ENCODE measurements at regions not wholly inside any gene's neighbourhood (a gene's known extent, or its start where the extent isn't known, plus 50 kb on each side); places are given as distances from the start of the nearest gene placed in this dataset.

DNA sequence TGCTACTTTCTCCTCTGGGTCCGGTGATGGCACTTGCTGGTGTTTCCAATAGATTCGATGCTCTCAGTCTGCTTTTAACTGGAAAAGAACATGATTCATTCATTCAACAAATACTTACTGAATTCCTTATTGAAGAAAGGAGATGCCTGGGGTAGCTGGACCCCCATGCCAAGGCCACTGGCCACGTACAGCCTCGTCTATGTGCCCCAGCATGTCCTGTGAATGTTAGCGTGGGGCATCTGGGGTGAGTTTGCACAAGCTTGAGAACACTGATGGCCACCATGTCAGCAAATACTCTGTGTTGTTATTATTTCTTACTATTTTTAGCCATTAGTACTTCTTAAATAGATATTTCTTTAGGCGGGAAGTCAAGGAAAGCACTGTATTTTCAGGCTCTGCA, 112.0 kb upstream of the OXGR1 start:
- Histone ChIP-seq H3K4me1 (replicated peaks in 1 of 4; ENCODE audit: control insufficient read depth in 3 of 4, insufficient read depth in 4 of 4, low read length in 3 of 4) (no peaks in the 10 kb centered on the region; a peak in 1 of 7 replicates), H2BK15ac (ENCODE audit: low read length) (no peak overlapping the region), H3K9ac (replicated peaks in 1 of 4; ENCODE audit: extremely low read depth in 1 of 4, low read depth in 3 of 4, low read length in 3 of 4) (no peak overlapping the region), H4K5ac (ENCODE audit: insufficient read length, low read depth, low read length) (no peak overlapping the region), H2BK120ac (replicated peaks; ENCODE audit: low read depth, low read length) (no peak overlapping the region), H3K79me2 (ENCODE audit: control insufficient read depth in 1 of 2, insufficient read depth in 2 of 2, low read length in 2 of 2) (no peaks in the 10 kb centered on the region), H2AK5ac (ENCODE audit: low read depth, low read length) (no peak overlapping the region), H4K20me1 (replicated peaks in 1 of 2; ENCODE audit: control insufficient read depth in 1 of 2, insufficient read depth in 2 of 2, low read length in 2 of 2) (no peaks in the 10 kb centered on the region), H3K4me2 (ENCODE audit: insufficient read depth in 1 of 2, low read depth in 2 of 2, low read length in 2 of 2) (no peak overlapping the region), H3K18ac (ENCODE audit: extremely low read depth, low read length) (no peak overlapping the region), H4K91ac (replicated peaks; ENCODE audit: insufficient read length, low read length) (no peak overlapping the region), H2BK20ac (ENCODE audit: low read length) (no peak overlapping the region), H4K8ac (ENCODE audit: extremely low read depth, insufficient read depth, low read length) (no peak overlapping the region; the same call in 1 of the 2 replicates), H3K27me3 (replicated peaks in 1 of 4; ENCODE audit: control insufficient read depth in 3 of 4, extremely low read depth in 1 of 4, insufficient read depth in 3 of 4, low read length in 3 of 4) (no peaks in the 10 kb centered on the region), H3K4me3 (ENCODE audit: extremely low read depth in 1 of 4, insufficient read depth in 2 of 4, low read depth in 3 of 4, low read length in 4 of 4) (no peak overlapping the region), H3K4ac (replicated peaks; ENCODE audit: insufficient read length, low read depth, low read length) (no peak overlapping the region), H3K14ac (ENCODE audit: insufficient read length) (no peak overlapping the region), H3K79me1 (ENCODE audit: low read depth, low read length) (no peaks in the 10 kb centered on the region), H3K36me3 (ENCODE audit: control insufficient read depth in 2 of 4, insufficient read depth in 4 of 4, low read length in 3 of 4) (no peaks in the 10 kb centered on the region), H3K23ac (ENCODE audit: insufficient read length) (no peak overlapping the region), H2AFZ (ENCODE audit: low read length) (no peak overlapping the region), H3K23me2 (ENCODE audit: low read depth, low read length) (no peaks in the 10 kb centered on the region), H3K9me3 (ENCODE audit: insufficient read depth in 2 of 2, low read depth in 1 of 2, low read length in 1 of 2) (no peaks in the 10 kb centered on the region), H3K56ac (replicated peaks; ENCODE audit: insufficient read length, low read depth, low read length) (no peak overlapping the region), H3K27ac (ENCODE audit: low read depth, low read length) (no peak overlapping the region), H2BK12ac (ENCODE audit: low read depth, low read length) (no peak overlapping the region), H2BK5ac (ENCODE audit: low read depth, low read length) (no peak overlapping the region)
- WGBS, 2 experiments (ENCODE audit: extremely low coverage in 1 of 2, insufficient coverage in 1 of 2, insufficient read length in 1 of 2, insufficient replicate concordance in 2 of 2, low coverage in 1 of 2, low lambda C conversion rate in 2 of 2, missing lambda C conversion rate in 1 of 2): 80% methylated on average over 6 of the region's 6 CpGs; no CpG with 5 or more reads in 1 of the 2 experiments
- ChIA-PET CTCF (ENCODE audit: partially characterized antibody) (interaction anchor here (1.6 to 13.0 kb wide), 4 partner anchors 21 to 253 kb away, joined by 4 to 105 read pairs (median 81); no protein-coding TSS in a partner anchor), POLR2A (ENCODE audit: partially characterized antibody) (no interaction called here)
- DNase-seq (ENCODE audit: low read depth in 1 of 2, low spot score in 2 of 2) (no peak), FAIRE-seq (no peak)
- TF ChIP-seq SUZ12 (IDR thresholded peaks at IDR 0.05; ENCODE audit: low read length) (no peak), GTF2F1 (IDR thresholded peaks at IDR 0.05; ENCODE audit: borderline replicate concordance, low read depth, low read length) (no peak), KDM4A (IDR thresholded peaks at IDR 0.05; ENCODE audit: low read depth, low read length, severe bottlenecking) (no peak), SP2 (IDR thresholded peaks at IDR 0.05; ENCODE audit: low read length) (no peak), SIX5 (IDR thresholded peaks at IDR 0.05; ENCODE audit: low read depth, low read length) (no peak), POLR2AphosphoS5 (IDR thresholded peaks at IDR 0.05; ENCODE audit: low read depth, low read length) (no peak), ZNF274 (IDR thresholded peaks at IDR 0.05; ENCODE audit: borderline replicate concordance, extremely low read depth, low read length) (no peak), SIRT6 (IDR thresholded peaks at IDR 0.05; ENCODE audit: low read length) (no peak), CBX8 (IDR thresholded peaks at IDR 0.05; ENCODE audit: borderline replicate concordance, low read depth, low read length) (no peak), JUND (IDR thresholded peaks at IDR 0.05; ENCODE audit: low read length) (no peak), SP4 (IDR thresholded peaks at IDR 0.05; ENCODE audit: low read length) (no peak), EZH2 (IDR thresholded peaks at IDR 0.05; ENCODE audit: low read depth, low read length, severe bottlenecking) (no peak), EGR1 (IDR thresholded peaks at IDR 0.05; ENCODE audit: borderline replicate concordance, low read depth, low read length) (no peak), HDAC6 (IDR thresholded peaks at IDR 0.05; ENCODE audit: low read depth, low read length) (no peak), YY1 (IDR thresholded peaks at IDR 0.05; ENCODE audit: low read depth, low read length) (no peak), RFX5 (IDR thresholded peaks at IDR 0.05; ENCODE audit: borderline replicate concordance, low read depth, low read length) (no peak)
- TF ChIP-seq, protein P1, sequence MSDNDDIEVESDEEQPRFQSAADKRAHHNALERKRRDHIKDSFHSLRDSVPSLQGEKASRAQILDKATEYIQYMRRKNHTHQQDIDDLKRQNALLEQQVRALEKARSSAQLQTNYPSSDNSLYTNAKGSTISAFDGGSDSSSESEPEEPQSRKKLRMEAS (IDR thresholded peaks at IDR 0.05): no peak
